Suprapubic skin (tissue), 4 donors: ENCODE measurements at regions not wholly inside any gene's neighbourhood (a gene's known extent, or its start where the extent isn't known, plus 50 kb on each side); places are given as distances from the start of the nearest gene placed in this dataset.

Source experiments
- EP300 ChIP-seq: sonication (generic); formaldehyde crosslinking; IDR thresholded peaks from one replicate; pipeline ENCODE4 v1.6.1; 2017; ENCODE audit warnings: antibody characterized with exemption
- POLR2AphosphoS5 ChIP-seq, 3 donors: sonication (generic); formaldehyde crosslinking; IDR thresholded peaks; one replicate each; pipeline ENCODE4 v1.6.1; 2017; ENCODE audit warnings: antibody characterized with exemption in 3 of 3
- TF ChIP-seq, protein P1 (sequence below), 2 donors: fragments of 200-600 bp in 1 of 2; fragments of 450-650 bp in 1 of 2; sonication (generic) in 1 of 2; IDR thresholded peaks; one replicate each; pipeline ENCODE4 v1.5.1; 2016 to 2019; ENCODE audit warnings: antibody characterized with exemption in 2 of 2, mild to moderate bottlenecking in 1 of 2, moderate library complexity in 1 of 2

DNA sequence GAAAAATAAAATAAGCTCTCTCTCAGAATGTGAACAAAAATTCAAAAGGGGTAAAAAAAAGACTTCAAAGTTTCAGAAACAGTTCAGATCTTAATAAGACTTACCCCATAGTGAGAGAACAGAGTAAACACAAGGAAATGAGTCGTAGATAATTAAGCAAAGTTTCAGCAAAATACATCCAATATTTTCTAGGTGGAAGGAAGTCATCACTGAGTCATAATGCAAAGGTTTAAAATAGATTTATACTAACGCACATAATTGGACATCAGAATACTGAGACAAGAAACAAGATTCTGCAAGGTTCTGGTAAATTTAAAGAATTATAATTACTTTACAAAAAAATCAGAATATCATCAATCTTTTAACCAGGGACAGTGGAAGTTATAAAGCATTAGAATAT, 1370.7 kb upstream of the ATXN8OS start:
- TF ChIP-seq, protein P1, sequence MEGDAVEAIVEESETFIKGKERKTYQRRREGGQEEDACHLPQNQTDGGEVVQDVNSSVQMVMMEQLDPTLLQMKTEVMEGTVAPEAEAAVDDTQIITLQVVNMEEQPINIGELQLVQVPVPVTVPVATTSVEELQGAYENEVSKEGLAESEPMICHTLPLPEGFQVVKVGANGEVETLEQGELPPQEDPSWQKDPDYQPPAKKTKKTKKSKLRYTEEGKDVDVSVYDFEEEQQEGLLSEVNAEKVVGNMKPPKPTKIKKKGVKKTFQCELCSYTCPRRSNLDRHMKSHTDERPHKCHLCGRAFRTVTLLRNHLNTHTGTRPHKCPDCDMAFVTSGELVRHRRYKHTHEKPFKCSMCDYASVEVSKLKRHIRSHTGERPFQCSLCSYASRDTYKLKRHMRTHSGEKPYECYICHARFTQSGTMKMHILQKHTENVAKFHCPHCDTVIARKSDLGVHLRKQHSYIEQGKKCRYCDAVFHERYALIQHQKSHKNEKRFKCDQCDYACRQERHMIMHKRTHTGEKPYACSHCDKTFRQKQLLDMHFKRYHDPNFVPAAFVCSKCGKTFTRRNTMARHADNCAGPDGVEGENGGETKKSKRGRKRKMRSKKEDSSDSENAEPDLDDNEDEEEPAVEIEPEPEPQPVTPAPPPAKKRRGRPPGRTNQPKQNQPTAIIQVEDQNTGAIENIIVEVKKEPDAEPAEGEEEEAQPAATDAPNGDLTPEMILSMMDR (IDR thresholded peaks at IDR 0.05) = no peak
- TF ChIP-seq EP300 = no peak
- no peak for TF ChIP-seq POLR2AphosphoS5 (IDR thresholded peaks at IDR 0.05)
